B cell (primary cell): ENCODE measurements at regions not wholly inside any gene's neighbourhood (a gene's known extent, or its start where the extent isn't known, plus 50 kb on each side); places are given as distances from the start of the nearest gene placed in this dataset.

Experiments used
- EZH2 ChIP-seq: IDR thresholded peaks from 2 replicates; pipeline ENCODE4 v1.6.1; 2012; ENCODE audit warnings: borderline replicate concordance, low read depth, mild to moderate bottlenecking, moderate library complexity, low read length; ENCODE audit not compliant: insufficient read depth, poor library complexity, severe bottlenecking
- TF ChIP-seq, protein P1 (sequence below): fragments of 200-600 bp; IDR thresholded peaks from one replicate; pipeline ENCODE4 v1.8.0; 2022; ENCODE audit warnings: antibody characterized with exemption, mild to moderate bottlenecking

DNA sequence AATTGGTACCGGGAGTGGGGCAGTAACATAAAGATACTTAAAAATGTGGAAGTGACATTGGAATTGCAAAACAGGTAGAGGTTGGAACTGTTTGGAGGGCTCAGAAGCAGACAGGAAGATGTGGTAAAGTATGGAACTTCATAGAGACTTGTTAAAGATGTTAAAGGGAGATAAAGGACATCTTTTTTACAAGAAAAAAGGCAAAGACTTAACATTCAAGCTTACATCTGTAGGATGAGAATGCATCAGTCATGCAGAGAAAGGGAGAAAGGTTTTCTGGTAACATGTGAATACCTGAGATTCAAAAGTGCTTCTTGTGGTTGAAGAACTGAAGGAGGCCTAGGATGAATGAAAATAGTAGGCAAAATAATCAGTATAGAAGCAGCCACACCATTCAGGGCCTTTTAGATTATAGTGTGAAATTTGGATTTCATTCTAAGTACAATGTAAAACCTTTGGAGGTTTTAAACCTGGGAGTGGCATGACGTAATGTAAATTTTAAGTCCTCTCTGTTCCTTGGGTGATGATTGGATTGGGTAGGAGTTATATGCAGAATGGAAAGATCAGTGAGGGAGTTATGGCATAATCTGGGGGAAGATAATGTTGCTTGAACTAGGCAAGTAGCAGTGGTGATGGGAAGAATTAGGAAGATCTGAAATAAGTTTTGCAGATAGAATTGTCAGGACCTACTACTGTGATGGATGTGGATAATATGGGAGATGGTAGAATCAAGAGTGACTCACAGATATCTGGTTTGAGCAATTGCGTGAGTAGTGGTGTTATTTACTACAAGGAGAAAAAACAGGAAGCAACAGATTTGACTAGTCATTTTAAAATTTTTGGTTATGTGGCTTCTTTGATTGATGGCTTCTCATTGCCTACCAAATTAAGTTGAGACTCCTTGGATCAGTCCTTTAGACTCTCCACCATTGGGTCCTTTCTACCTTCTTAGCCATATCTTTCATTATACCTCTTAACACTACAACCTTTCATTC is 138.7 kb downstream of the VSIG4 start:
- no peak for TF ChIP-seq EZH2
- TF ChIP-seq, protein P1, sequence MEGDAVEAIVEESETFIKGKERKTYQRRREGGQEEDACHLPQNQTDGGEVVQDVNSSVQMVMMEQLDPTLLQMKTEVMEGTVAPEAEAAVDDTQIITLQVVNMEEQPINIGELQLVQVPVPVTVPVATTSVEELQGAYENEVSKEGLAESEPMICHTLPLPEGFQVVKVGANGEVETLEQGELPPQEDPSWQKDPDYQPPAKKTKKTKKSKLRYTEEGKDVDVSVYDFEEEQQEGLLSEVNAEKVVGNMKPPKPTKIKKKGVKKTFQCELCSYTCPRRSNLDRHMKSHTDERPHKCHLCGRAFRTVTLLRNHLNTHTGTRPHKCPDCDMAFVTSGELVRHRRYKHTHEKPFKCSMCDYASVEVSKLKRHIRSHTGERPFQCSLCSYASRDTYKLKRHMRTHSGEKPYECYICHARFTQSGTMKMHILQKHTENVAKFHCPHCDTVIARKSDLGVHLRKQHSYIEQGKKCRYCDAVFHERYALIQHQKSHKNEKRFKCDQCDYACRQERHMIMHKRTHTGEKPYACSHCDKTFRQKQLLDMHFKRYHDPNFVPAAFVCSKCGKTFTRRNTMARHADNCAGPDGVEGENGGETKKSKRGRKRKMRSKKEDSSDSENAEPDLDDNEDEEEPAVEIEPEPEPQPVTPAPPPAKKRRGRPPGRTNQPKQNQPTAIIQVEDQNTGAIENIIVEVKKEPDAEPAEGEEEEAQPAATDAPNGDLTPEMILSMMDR = no peak
